IMR-90 (cell line): ENCODE measurements at regions not wholly inside any gene's neighbourhood (a gene's known extent, or its start where the extent isn't known, plus 50 kb on each side); places are given as distances from the start of the nearest gene placed in this dataset.

Source experiments
- CHD1 ChIP-seq: IDR thresholded peaks from 2 replicates; pipeline ENCODE4 v1.6.1; 2012; ENCODE audit warnings: low read depth, low read length, improper control_type of control experiment
- NFE2L2 ChIP-seq: fragments of 150-350 bp; IDR thresholded peaks from 2 replicates; pipeline ENCODE4 v1.6.1; 2016; ENCODE audit warnings: low read depth, mild to moderate bottlenecking, low read length
- POLR2A ChIP-seq: IDR thresholded peaks from 2 replicates; pipeline ENCODE4 v1.6.1; 2012; ENCODE audit warnings: mild to moderate bottlenecking, low read depth, low read length
- RCOR1 ChIP-seq: IDR thresholded peaks from 2 replicates; pipeline ENCODE4 v1.6.1; 2012; ENCODE audit warnings: mild to moderate bottlenecking, low read length, improper control_type of control experiment; ENCODE audit not compliant: insufficient replicate concordance
- USF2 ChIP-seq: fragments of 150-350 bp; IDR thresholded peaks from 2 replicates; pipeline ENCODE4 v1.6.1; 2017; ENCODE audit warnings: mild to moderate bottlenecking, antibody characterized with exemption, low read length, low read depth
- TF ChIP-seq, protein P1 (sequence below): conservative IDR thresholded peaks from 2 replicates; pipeline ENCODE4 v1.5.1; 2012; ENCODE audit warnings: mild to moderate bottlenecking, low read depth, low read length, improper control_type of control experiment

- TF ChIP-seq POLR2A (no peak), RCOR1 (no peak), CHD1 (no peak), NFE2L2 (no peak), USF2 (no peak)
- TF ChIP-seq, protein P1, sequence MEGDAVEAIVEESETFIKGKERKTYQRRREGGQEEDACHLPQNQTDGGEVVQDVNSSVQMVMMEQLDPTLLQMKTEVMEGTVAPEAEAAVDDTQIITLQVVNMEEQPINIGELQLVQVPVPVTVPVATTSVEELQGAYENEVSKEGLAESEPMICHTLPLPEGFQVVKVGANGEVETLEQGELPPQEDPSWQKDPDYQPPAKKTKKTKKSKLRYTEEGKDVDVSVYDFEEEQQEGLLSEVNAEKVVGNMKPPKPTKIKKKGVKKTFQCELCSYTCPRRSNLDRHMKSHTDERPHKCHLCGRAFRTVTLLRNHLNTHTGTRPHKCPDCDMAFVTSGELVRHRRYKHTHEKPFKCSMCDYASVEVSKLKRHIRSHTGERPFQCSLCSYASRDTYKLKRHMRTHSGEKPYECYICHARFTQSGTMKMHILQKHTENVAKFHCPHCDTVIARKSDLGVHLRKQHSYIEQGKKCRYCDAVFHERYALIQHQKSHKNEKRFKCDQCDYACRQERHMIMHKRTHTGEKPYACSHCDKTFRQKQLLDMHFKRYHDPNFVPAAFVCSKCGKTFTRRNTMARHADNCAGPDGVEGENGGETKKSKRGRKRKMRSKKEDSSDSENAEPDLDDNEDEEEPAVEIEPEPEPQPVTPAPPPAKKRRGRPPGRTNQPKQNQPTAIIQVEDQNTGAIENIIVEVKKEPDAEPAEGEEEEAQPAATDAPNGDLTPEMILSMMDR, result no peak
These were observed 143.8 kb upstream of the FAM83B start for GRCh38 chr6:54702772-54703171.
